CD4-positive, alpha-beta T cell treated with Interleukin-4 for 1 hour (primary cell): ENCODE measurements at regions not wholly inside any gene's neighbourhood (a gene's known extent, or its start where the extent isn't known, plus 50 kb on each side); places are given as distances from the start of the nearest gene placed in this dataset.

ENCODE experiments used
- DNase-seq, 2 donors: peaks; one replicate each; pipeline ENCODE4 v3.0.0-alpha.2; 2020 to 2022

DNA sequence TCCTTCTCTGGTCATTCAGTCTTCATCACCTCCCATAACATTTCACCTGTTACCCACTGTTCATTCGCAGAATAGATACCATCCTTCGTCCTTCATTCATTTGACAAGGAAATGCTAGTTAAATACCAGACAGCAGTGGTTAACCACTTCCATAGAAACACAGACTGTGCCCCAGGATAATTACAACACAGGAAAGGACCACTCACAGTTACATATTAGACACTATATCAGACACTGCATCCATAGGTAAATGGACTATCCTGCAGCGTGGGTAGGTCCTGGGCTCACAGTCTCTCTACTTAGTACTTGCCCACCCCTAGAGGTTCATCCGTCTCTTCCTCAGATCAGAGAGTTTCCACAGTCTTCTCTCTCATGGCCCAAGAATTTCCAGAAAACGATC lies 1044.6 kb downstream of the VRK1 start:
- no peak for DNase-seq

DNA sequence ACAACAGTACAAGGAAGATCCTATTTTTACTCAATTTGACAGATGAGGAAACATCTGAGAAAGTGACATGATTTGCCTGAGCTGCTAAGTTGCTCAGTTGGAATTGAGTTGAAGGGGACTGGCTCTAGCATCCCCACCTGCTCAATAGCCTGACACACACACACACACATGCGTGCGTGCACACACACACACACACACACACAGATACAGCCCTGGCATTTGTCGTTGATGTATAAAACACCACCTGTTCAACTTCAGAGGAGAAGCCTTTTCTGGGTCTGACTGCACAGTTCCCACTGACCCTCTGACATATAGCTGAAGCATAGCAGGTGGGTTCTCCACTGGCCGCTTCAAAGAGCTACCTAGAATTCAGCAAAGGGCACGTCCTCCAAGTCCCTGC lies 1045.9 kb downstream of the VRK1 start:
- DNase-seq, result no peak

DNA sequence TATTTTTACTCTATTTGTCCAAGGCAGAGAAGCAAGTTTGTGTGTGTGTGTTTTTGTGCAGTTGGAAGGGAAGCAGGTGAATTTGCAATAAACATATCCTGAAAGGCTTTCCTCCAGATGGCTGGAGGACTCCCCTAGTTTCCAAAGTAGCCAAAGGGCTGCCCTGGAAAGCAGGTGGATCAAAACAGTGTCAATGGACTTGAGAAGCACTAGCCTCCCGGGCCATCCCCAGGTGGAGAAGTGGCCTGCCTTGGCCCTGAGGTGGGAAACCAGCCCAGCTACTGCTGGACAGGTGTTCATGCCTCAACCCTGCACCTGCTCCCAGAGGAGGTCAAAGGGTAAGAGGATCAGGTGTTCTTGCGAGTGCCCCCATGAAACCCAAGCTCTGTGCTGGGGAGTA lies 1046.9 kb downstream of the VRK1 start:
- no peak for DNase-seq

DNA sequence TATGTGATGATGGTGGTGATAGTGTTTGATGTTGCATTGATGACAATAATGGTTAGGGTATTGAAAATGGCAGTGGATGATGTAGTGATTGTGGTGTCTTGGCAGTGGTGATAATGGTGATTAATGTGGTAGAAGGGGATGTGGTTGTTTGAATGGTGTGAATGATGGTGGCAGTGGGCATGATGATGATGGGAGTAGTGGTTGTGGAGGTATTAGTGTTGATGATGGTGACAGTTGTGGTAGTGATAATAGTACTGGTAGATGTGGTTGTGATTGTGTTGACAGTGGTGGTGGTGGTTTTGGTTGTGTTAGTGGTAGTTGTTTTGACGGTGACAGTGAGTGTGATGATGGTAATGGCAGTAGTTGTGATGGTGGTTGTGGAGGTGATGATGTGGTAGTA lies 1049.0 kb downstream of the VRK1 start:
- peak in 1 of 2 donors; percentile 20 for DNase-seq

DNA sequence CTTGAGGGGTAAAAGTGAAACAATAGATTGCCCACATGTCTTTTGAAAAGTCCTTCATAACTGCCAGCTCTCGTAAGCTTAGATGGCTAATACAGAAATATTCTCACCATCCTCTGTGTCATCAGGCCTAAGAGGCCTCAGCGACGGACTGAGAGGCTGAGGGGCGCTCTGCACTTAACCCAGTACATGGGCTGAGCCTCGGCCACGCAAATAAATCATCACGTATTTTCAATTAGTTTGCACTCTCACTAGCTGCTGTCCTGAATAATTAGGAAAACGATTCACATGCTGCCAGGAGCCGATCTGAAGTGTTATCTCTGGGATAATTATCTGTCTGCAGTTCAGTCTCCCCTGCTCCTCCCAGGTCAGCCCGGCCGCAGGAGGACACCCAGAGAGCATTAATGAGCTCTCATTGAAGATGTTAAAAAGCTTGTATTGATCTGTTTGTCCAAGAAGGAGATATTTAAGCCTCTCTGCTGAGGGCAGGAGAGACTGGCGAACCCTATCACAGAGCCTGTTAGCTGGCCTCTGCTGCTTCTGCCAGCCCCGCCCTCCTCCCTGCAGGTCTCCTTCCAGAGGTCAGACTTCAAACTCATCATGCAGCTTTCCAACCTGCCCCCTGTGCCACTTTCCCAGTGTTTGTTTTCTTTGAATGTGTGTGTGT lies 1051.3 kb downstream of the VRK1 start:
- DNase-seq, result no peak

DNA sequence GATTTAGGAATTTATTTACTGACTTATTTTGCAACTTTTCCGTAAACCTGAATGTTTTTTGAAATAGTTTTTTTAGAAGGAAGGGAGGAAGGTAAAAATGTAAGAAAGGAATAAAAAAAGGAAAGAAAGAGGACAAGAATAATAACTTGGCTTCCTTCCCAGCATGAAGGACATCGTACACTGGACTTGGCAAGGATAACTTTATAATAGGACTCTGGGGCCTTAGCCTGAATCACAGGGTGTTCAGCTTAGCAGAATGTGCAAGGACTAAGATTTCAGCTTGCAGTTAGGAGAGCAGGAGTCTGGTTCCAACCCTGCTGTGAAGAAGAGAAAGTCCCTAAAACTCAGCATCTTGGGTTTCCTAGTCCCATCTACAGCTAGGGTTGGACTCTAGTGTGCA lies 1053.3 kb downstream of the VRK1 start:
- DNase-seq, result no peak

DNA sequence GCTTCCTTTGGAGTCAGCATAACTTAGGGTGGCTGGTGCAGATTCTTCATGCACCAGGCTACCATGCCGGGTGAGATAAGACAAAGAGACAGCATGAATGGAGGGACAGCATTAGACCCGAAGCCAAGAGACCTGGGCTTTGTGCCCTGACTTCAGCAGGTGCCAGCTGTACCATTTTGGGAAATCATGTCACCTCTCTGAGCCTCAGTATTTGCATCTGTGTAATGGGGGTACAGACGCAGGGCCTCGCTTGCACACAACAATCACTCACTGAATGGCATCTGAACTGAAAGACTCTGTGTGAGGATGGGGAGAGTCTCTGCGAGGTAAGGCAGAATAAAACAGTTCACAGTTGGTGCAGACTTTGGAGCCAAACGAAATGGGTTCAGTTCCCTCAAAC lies 1053.7 kb downstream of the VRK1 start:
- no peak for DNase-seq

DNA sequence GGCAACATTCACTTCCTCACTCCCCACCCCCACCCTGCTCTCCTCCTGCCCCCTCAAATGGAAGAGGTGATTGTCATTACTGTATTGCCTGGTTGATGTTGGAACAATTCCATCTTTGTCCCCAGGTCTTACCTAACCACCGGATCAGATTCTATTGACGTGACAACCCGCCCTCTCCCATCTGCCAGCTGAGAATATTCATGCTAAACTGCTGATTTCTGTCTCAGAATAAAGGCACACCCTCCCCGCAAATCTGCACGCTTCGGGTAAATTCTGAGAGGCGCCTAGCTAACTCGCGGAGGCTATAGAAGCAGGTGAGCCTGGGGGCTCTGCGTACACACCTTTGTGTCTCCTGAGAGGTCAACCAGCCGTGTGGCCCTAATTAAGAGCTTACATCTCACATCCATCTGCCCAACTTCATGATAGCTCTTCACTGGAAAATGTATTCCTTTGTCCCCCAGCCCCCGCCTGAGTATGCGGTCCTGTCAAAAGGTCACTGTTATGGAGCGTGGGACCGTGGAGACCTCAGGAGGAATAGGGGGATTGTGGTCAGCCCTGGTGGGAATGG lies 1054.3 kb downstream of the VRK1 start:
- no peak for DNase-seq

DNA sequence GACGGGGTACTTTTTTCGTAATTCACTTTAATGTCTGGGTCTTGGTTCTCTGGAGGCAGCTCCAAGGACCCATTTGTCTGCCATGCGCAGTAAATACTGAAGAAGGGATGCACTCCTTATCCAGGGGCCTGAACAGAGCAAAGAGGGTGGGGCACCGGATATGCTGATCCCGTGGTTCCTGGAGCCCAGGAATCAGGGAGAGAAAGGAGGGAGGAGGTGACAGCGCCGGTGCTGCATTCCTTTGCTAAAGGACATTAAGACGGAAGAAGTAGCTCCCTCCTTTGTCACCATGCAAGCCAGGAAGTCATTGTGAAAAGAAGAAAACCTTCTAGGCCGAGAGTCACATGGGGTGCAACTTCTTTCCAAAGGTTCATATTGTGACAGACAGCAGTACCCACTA lies 1057.7 kb downstream of the VRK1 start:
- no peak for DNase-seq

DNA sequence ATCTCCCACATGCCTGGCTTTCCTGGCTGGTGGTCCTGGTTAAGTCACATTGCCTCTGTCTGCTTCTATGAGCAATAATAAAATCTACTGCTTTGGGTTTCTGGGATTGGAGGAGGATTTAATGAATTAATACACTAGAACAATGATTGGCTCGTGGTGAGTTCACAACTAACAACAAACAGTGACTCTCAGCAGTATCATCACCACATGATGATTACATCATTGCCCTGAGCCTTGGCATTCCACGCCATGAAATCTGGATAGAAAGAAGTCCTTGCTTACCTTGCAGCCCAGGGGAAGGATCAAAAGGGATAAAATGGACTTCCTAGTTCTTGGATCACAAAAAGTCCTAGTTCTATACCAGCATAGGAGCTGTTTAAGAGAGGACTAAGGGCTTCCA lies 1069.0 kb downstream of the VRK1 start:
- no peak for DNase-seq

DNA sequence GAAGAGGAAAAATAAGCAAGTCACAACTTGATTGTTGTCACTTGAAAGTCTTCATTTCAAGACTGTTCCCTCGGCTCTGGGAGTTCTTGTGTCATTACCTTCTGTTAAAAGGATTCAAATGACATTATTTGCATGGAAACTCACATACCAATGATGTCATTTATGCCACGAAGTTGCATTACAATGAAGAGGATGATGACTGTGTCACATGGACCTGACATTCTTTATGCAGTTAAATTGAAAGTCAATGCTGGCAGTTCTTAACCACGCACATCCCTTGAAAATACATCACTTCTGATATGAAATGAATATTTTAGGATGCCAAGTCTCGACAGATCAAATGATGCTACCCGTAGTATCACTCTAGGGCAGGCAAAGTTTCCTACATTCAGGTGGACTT lies 1069.5 kb downstream of the VRK1 start:
- DNase-seq, result no peak

DNA sequence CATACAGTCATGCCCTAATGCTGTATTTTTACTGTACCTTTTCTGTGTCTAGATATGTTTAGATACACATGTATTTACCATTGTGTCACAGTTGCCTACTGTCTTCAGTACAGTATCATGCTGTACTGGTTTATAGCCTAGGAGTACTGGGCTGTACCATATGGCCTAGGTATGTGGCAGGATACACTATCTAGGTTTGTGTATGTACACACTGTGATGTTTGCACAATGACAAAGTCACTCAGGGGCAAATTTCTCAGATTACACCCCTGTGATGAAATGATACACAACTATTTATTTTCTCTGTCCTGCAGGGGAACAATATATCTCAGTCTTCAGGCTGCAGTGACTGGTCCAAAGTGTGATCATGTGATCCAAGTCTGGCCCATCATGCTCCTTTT lies 1076.1 kb downstream of the VRK1 start:
- DNase-seq, result no peak

DNA sequence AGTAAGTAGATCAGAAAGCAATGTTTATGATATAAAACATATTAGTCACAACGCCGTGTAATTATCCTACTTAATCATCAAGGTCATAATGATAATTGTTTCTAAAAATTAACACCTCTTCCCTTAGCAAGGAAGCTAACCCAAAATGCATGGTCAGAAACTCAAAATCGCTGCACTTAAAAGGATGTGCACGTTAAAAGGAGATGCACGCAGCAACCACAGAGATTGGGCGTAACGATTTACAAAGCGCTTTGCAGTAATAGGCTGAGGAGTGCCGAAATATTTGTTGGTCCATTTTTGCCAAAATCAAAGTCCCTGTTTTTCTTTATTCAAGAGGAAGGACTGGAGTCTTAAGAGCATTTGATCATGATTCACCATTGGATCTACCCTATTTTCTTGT lies 1077.2 kb downstream of the VRK1 start:
- peak in 1 of 2 donors; percentile 6 for DNase-seq

DNA sequence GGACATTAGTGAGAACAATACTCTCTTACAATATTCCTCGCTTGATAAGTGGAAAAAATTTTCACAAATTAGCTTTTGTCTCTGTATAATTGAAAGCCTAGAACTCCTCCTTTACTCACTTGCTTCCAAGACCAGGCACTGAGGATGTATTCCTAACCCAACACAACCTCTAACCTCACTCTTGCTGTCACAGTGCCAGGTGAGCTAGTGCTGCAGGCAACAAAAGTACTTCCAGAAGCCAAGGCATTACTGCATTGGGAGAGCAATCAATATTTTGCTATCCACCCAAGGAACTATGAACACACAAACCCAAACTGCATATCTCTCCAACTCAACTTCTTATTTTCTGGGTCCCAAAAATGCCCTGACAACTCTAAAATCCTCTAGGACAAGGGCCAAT lies 1081.0 kb downstream of the VRK1 start:
- DNase-seq, result no peak

DNA sequence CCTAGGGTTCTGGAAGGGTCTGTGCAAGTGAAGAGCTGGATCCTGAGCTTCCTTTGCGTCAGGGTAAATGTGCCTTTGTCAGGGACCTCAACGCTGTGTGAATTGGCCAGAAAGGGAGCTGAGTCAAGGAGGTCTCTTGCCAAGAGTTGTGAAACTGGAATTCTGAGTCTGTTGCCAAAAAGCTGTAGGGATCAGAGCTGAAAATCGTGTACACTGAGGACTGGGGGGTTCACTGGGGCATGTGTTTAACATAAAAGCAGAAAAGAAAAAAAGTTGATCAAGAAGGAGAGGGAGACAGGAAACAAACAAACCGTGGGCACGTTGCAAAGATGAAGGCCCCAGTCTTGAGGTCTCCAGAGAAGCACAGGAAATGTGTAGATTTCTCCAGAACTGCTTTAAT lies 1081.5 kb downstream of the VRK1 start:
- DNase-seq, result peak; percentile 60 to 72

DNA sequence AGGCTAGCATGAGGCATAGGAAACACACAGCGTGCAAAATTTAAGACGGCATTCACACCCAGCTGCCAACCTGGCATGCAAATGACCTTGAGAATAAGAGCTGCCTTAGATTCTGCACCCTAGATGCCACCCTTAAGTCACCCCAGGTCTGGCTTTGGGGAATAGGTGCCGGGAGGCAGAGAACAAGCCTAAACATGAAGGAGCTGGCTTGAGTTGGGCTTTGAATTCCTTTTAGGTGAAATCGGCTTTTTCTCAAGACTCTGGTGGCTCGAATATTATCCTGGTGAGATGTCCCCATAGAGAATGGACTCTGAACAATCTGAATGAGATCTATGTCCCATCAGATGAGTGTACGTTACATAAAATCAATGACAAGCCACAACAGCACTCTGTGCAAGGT lies 1090.5 kb downstream of the VRK1 start:
- DNase-seq, result no peak

DNA sequence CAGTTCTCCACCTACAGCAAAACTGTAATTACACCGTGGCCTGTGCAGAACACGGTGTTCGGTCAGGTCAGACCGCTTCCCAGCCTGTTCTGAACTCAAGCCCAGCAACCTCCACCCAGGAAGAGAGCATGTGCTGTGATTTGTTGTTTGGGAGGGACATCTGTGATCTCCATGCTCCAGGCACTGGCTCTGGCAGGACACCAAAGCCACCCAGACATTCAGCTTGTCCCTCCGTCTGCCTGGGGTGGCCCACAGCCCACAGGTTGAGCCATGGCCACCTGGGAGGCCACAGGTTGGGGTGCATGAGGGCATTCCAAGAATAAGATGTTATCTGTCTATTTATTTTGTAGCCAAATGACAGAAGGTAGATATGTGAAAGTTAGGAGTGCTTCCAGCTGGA lies 1091.1 kb downstream of the VRK1 start:
- no peak for DNase-seq

DNA sequence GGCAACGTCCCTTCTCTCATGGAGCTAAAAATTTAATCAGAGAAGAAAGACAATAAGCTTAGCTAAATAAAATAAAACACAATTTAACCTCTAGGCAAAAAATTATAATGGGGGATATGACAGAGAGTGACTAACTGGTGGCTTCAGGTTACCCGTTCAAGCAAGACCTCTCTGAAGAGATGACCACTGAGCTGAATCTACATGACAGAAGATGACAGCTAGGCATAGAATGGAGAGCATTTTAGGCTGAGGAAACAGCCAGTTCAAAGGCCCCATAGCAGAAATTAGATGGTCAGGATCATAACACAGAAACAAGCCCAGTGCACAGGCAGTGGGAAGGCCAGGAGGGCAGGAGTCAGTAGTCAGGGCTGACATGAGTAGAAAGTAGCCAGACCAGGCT lies 1094.3 kb downstream of the VRK1 start:
- DNase-seq, result no peak

DNA sequence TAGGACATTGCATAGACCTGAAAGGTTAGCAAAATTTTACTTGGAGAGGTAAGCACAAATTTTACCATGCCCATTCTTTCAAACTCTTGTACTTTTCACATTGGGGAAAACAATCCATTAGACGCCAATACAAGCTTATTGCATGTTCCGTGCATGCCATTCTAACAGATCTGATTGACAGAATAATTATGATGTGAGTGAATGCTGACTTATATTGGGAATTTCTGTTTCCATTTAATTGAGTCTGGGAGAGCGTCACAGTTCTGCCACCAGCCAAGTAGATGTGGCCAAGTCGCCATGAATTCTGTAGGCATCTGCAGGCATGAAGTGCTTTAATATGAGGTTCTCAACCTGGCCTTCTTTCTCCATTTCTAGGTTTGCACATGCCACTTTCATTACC lies 1097.4 kb downstream of the VRK1 start:
- DNase-seq, result no peak

DNA sequence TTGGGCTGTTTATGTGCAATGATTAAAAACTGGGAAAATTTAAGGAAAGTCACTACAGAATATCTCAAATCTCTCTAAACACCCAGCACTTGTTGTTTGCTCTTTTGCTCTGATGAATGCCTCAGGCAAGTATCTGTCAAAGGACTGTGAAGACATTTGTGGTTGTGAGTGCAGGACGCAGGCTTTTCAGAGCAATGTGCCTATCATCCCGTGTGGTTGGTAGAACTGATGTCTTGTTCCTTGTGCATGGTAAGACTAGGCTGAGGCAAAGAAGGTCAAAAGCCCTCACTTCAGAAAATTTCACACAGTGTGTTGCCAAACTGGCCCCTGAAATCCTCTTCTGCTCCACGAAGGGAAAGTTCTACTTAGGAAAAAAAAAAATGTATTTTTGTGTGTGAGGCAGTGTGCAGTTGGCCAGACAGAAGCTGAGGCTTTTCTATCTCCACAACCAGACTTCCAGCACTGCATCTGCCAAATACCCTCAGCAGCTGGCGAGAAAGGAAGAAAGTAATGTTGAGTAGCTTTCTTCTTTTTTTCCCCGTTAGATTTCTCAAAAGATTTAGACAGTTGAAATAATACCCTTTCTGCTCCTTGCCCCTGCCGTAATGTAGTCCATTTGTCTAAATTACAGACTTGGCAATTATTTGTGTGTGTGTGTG lies 1103.1 kb downstream of the VRK1 start:
- no peak for DNase-seq

DNA sequence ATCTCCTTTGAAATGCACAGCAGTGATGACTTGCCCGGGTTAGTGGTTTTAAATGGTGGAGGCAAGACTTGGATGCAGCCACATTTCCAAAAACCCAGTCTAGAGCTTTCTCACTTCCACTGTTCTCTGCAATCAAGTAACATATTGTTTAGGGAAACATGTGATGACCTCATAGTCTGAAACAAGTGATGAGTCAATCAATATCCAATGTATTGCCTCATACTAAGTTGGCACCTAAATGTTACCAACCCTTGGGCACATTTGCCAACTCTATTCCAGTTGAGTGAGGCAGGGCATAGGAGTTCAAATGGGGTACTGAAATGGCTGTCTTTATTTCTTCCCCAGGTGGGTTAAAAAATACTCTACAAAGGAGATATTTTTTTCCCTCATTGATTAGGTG lies 1105.4 kb downstream of the VRK1 start:
- DNase-seq, result no peak

DNA sequence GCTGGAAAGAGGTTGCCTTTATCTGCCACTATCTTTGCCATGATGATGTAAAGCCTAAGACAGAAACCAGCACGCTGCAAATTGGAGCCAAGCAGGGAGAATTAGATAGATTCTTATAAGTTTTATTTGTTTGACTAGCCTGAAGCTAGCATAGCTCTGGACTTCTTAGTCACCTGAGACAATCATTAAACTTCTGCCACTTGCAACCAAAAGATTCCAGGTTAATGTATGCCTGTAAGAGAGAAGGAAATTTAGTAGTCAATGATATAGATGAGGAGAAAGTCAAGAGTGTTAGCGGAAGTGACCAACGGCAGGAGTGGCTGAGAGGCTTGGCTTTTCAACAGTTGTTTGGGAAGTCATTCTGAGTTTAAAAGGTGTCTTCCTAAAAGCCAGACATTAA lies 1106.6 kb downstream of the VRK1 start:
- DNase-seq, result no peak

DNA sequence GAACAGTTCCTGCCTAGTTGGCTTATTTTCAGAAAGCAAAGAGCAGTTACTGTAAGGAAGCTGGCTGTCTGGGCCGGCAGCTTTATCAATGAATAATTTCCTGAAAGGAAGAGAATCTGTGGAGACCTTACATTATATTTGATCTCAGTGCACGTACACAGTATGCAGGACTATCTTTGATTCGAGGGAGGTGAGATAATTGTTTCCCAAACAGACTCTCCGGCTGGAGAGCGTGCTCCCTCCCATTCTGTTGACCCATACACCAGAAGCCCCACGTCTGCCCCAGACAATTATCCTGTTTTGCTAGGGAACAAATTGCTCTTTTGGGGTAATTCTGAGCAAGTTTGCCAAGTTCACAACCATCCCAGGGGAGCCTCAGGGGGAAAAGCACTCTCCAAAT lies 1115.0 kb downstream of the VRK1 start:
- no peak for DNase-seq

DNA sequence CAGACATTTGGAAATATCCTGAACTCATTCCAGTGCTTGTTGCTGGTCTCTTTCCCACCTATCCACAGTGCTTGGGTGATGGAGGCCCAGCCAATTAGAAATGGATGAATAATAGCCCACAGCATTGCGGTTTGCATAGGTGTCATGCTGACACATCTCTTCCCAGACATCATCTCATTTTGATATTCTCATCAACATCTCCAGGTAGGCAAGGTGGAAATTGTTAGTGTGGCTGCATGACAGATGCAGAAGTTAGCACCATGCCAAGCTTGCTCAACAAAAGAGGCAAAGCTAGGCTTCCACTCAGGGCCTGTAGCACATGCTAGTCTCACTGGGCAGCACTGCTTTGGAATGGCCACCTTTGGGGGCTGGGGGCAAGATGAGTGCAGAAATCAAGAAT lies 1118.9 kb downstream of the VRK1 start:
- DNase-seq, result no peak
